WTC11 (cell line): ENCODE measurements at regions not wholly inside any gene's neighbourhood (a gene's known extent, or its start where the extent isn't known, plus 50 kb on each side); places are given as distances from the start of the nearest gene placed in this dataset.

Source experiments
- CREB1 ChIP-seq: sonication (generic); formaldehyde crosslinking; IDR thresholded peaks from 2 replicates; pipeline ENCODE4 v1.8.0; 2023; ENCODE audit warnings: mild to moderate bottlenecking, missing genetic modification reagents
- GTF2I ChIP-seq: fragments of 250-450 bp; sonication (Bioruptor Pico); conservative IDR thresholded peaks from 2 replicates; pipeline ENCODE4 v1.4.0; 2021; ENCODE audit warnings: mild to moderate bottlenecking
- JUN ChIP-seq: sonication (generic); formaldehyde crosslinking; IDR thresholded peaks from 2 replicates; pipeline ENCODE4 v1.8.0; 2023; ENCODE audit warnings: mild to moderate bottlenecking, missing genetic modification reagents
- TEAD1 ChIP-seq: sonication (generic); formaldehyde crosslinking; IDR thresholded peaks from 2 replicates; pipeline ENCODE4 v1.8.0; 2022; ENCODE audit warnings: mild to moderate bottlenecking, missing genetic modification reagents
- ZNF121 ChIP-seq: sonication (generic); formaldehyde crosslinking; IDR thresholded peaks from 2 replicates; pipeline ENCODE4 v1.8.0; 2023; ENCODE audit warnings: missing genetic modification reagents
- ZNF416 ChIP-seq: fragments of 250-450 bp; sonication (Bioruptor Pico); IDR thresholded peaks from 2 replicates; pipeline ENCODE4 v1.9.0; 2021; ENCODE audit warnings: mild to moderate bottlenecking, inconsistent platforms
- TF ChIP-seq, protein P1 (sequence below): fragments of 200-600 bp; IDR thresholded peaks from 2 replicates; pipeline ENCODE4 v1.8.0; 2022; ENCODE audit warnings: antibody characterized with exemption
- TF ChIP-seq, protein P2 (sequence below): sonication (generic); formaldehyde crosslinking; IDR thresholded peaks from 2 replicates; pipeline ENCODE4 v1.8.1; 2022; ENCODE audit warnings: mild to moderate bottlenecking, missing genetic modification reagents, moderate library complexity, borderline replicate concordance
- TF ChIP-seq, protein P3 (sequence below): sonication (generic); formaldehyde crosslinking; IDR thresholded peaks from 2 replicates; pipeline ENCODE4 v1.8.1; 2022; ENCODE audit warnings: missing genetic modification reagents, borderline replicate concordance

DNA sequence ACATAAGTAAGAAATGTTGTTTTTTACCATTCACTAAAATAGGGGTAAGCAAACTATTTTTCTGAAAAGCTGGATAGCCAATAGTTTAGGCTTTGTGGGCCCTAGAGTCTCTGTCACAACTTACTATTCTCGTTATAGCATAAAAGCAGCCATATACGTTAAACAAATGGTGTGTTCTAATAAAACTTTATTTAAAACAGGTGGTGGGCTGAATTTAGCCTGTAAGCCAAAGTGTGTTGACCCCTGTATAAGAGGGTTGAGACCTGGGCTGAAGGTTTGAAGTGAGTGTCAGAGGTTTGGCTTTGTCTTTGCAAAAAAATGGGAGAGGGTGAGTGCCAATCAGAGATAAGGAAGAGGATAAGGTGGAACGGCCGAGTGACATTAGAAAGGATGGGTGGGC, 197.2 kb downstream of the RNF144B start:
- TF ChIP-seq, protein P1, sequence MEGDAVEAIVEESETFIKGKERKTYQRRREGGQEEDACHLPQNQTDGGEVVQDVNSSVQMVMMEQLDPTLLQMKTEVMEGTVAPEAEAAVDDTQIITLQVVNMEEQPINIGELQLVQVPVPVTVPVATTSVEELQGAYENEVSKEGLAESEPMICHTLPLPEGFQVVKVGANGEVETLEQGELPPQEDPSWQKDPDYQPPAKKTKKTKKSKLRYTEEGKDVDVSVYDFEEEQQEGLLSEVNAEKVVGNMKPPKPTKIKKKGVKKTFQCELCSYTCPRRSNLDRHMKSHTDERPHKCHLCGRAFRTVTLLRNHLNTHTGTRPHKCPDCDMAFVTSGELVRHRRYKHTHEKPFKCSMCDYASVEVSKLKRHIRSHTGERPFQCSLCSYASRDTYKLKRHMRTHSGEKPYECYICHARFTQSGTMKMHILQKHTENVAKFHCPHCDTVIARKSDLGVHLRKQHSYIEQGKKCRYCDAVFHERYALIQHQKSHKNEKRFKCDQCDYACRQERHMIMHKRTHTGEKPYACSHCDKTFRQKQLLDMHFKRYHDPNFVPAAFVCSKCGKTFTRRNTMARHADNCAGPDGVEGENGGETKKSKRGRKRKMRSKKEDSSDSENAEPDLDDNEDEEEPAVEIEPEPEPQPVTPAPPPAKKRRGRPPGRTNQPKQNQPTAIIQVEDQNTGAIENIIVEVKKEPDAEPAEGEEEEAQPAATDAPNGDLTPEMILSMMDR, result no peak
- TF ChIP-seq TEAD1 (CRISPR knock-in tag), result no peak
- TF ChIP-seq CREB1, result no peak
- TF ChIP-seq ZNF121 (CRISPR knock-in tag), result no peak
- TF ChIP-seq, protein P2, sequence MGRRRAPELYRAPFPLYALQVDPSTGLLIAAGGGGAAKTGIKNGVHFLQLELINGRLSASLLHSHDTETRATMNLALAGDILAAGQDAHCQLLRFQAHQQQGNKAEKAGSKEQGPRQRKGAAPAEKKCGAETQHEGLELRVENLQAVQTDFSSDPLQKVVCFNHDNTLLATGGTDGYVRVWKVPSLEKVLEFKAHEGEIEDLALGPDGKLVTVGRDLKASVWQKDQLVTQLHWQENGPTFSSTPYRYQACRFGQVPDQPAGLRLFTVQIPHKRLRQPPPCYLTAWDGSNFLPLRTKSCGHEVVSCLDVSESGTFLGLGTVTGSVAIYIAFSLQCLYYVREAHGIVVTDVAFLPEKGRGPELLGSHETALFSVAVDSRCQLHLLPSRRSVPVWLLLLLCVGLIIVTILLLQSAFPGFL, result no peak
- TF ChIP-seq JUN (CRISPR knock-in tag), result no peak
- TF ChIP-seq, protein P3, sequence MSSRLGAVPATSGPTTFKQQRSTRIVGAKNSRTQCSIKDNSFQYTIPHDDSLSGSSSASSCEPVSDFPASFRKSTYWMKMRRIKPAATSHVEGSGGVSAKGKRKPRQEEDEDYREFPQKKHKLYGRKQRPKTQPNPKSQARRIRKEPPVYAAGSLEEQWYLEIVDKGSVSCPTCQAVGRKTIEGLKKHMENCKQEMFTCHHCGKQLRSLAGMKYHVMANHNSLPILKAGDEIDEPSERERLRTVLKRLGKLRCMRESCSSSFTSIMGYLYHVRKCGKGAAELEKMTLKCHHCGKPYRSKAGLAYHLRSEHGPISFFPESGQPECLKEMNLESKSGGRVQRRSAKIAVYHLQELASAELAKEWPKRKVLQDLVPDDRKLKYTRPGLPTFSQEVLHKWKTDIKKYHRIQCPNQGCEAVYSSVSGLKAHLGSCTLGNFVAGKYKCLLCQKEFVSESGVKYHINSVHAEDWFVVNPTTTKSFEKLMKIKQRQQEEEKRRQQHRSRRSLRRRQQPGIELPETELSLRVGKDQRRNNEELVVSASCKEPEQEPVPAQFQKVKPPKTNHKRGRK, result no peak
- TF ChIP-seq ZNF416 (CRISPR knock-in tag), result no peak
- TF ChIP-seq GTF2I (CRISPR knock-in tag), result no peak
